H4 (cell line): ENCODE measurements at regions not wholly inside any gene's neighbourhood (a gene's known extent, or its start where the extent isn't known, plus 50 kb on each side); places are given as distances from the start of the nearest gene placed in this dataset.
"Not testable (repeated sequence)": the region's sequence is repeated elsewhere in the genome, so short reads cannot be mapped to it uniquely, and the experiment has no call there.

Experiments used
- DNase-seq: peaks from one replicate; pipeline ENCODE4 v3.0.0-alpha.2; 2015; ENCODE audit warnings: low spot score

DNA sequence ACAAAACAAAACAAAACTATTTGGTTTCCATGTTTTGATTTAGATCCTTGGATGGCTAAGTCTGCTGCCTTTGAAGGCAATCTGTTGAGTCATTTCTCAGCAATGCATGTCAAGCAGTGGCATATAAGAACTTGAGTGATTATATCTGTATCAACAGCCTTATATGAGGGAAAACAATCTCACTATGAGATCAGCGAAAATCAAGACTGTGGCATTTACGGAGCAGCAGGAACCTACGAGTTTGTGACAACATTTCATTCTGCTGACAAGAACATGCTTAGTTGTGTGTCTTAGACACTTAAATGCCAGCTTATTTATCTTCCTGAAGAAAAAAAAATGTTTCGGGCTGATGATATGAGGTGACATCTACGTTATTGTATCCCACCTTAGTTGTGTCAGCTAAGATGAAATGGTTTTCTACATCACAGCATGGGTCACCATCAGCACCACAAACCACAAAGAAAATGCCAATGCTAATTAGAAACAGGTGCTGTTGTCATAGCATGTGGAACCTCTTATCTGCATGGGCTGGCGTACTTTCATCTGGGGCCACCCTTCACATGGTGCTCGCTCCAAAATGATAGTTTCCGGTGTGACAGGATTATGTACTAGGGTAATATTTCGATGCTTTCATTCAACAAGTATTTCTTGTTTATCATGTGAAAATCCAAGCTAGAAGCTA is 1085.5 kb downstream of the SORCS1 start:
- DNase-seq, result peak; percentile 45

DNA sequence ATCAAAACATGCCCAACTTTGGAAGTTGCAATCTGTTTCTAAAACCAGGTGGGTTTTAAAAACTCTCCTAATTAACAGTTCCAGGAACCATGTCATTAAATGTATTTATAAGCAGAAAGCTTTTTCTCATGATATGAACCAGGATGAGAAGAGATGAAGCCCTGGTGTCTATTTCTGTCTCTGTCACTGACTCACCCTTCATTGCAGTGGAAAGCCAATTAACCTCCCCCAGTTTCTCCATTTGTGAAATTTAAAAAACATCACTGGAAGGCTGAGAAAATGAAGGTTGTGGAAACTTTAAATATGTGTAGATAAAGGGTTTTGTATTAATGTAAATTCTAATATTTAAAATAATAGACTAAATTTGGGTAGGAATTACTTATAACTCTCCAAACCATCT is 1088.0 kb downstream of the SORCS1 start:
- DNase-seq, result no peak

DNA sequence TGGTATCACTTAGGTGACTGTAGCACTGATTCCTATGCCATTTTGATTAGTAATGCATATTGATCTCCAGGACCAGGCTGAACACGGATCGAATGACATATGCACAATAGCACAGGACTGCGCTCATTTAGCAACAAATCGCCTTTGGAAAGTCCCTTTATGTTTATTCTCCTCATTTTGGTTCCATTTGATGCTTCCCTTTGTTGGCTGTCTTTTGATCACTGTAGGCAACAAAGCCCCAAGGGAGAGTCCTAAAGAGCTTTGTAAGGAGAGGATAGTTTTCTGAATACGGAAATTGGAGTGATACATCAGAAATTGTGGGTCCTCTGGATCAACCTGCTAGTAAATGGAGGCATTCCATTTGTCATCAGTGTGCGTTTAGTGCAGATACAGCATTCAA is 1111.4 kb downstream of the SORCS1 start:
- DNase-seq, result no peak

DNA sequence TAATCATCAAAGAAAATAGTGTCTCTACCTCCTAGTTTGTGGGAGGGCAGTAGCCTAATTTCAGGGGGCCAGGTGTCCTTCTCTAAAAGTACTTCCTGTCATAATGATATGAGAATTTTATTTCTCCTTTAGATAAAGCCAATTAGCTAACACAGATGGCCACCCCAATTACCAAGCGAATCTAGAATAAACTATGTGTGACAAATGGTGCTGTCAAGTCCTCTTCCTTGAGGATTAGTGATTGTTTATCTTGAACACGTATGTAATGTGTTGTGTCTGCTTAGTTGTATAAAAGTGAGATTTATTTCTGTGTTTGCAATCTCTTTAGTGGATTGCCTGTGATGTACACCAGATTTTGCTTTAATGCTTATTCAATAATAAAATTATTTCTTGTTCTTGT is 1120.0 kb downstream of the SORCS1 start:
- DNase-seq, result no peak

DNA sequence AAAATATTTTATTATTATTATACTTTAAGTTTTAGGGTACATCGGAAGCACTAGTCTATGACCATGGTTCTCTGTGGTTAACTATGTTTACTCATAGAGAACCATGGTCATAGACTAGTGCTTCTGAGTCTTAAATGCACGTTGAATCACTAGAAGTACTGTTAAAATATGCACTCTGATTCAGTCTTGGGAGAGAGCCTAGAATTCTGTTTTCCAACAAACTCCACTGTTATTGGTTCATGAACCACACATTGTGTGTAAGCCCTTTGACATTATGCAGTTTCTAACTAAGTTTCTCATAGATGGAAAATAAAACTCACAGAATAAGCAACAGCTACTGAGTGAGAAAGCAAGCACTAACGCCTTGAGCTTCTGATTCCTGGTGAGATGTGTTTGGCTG is 1120.6 kb downstream of the SORCS1 start:
- peak; percentile 54 for DNase-seq

DNA sequence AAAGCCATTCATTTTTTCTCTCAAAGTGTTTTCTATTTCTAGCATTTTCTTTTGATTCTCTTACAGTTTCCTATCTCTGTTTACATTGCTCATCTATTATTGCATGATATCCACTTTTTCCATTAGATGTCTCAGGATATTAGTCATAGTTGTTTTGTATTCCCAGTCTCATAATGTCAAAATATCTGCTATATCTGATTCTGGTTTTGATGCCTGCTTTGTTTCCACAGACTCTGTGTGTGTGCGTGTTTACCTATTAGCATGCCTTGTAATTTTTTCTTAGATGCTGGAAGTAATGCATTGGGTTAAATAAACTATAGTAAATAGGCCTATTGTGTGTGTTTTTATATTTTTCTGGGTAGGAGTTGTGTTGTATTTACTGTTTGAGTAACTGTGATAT is 1126.3 kb downstream of the SORCS1 start:
- no peak for DNase-seq

DNA sequence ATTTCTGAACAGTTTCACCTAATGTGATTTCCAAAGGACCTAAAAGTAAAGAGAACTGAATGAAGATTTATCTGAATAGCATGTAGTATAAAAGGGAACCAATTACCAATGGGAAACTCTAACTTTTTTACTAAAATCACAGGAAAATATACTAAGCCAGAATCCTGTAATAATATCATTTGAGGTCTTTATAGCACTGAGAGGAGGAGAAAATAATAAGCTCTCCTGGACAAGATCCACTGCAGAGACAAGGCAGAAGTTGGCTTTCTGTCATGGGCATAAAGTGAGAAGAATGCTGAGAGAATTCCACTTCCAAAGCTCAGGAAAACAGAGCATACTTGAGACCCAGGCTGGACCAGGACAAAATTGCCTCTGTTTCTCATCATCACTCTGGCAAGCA is 1131.4 kb downstream of the SORCS1 start:
- DNase-seq, result no peak

DNA sequence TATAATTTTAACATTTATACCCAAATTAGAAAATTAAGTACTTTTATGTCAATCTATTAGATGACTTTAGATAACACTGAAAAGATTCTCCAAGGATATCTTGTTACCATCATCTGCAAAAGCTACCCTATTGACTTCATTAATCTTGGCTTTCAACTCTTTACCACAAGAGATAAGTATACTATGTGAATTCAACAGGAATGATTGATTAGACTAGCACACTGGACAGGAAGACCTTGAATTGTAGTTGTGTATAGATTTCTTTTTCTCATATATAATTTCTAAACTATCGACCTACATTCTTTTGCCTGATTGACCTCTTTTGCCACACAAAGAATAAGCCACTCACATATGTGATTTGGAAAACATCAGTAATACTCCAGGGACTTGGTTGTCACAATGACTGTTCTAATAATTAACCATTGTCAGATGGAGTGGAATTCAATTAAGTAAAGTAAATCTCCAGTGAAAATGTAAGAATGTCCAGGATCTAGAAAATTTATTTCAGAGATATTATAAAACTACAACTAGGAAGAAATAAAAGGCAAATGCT is 1132.0 kb downstream of the SORCS1 start:
- DNase-seq, result no peak

DNA sequence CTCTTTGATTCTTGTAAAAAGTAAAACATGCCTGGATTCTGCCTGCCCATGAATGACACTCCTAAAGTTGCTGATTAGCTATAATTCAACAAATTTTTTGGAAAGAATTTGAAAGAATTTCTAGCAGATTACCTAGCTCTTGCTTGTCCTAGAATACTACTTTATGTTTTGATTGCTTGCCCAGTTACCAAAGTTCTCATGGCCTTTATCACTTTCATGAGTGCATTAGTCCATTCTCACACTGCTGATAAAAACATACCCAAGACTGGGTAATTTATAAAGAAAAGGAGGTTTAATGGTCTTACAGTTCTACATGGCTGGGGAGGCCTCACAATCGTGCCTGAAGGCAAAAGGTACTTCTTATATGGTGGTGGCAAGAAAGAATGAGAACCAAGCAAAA is 1137.3 kb downstream of the SORCS1 start:
- DNase-seq, result no peak

DNA sequence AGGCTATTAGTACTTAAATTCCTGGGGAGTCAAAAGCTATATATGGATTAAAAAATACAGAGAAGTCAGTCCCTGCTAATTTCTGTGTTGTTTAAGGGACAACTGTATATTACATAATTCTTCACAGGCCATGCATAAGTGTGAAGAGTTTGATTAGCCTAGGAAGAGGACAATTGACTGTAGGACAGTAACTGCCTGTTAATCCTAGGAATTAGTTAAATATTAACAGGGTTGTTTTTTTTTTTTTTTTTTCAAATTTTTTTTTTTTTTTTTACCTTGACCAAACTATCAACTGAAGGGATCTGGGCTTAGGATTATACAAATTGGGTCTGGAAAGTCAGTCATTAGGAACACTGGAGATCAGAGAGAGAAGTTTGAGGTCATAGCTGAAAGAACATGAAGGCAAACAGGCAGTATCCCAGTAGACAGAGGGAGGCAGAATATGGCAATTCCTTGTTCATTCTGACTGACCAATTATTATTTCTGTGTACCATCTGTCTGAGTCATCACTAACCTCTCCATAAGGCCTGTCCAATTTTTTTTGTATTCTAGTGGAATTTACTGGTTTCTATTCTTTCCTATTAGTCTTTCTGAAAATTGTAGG is 1139.2 kb downstream of the SORCS1 start:
- no peak for DNase-seq

DNA sequence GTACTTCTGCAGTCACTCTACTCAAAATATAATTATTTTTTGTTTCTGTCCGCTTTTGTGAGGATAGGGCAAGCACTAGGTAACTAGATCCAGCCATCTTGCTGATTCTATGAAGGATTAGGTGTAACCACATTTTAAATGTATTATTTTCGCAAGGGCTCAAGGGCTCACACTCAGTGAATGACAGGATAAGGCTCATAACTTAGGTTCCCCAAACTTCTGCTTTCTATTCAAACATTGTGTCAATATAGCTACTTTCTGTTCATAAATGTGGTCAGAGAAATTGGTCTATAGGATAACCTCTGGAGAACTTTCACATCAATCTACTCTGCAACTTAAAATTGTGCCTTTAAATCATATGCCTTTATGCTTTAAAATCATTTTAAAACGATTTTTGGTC is 1141.2 kb downstream of the SORCS1 start:
- no peak for DNase-seq

DNA sequence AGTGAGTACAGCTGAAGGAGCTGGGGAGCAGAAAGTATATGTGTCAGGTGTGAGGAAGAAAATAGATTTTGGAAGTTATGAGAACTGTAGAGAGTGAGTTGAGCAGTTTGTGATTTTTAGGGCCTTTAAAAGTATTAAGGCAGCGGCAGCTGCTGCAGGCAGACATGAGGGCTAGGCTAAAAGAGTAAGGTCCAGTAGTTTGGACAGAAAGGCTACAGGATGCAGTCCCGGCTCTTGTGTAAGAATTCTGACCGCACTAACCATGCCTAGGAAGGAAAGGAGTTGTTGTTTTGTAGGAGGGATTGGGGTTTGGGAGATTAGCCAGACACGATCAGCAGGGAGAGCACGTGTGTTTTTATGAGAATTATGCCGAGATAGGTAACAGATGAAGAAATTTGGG is 1144.9 kb downstream of the SORCS1 start:
- DNase-seq, result not testable (repeated sequence)

DNA sequence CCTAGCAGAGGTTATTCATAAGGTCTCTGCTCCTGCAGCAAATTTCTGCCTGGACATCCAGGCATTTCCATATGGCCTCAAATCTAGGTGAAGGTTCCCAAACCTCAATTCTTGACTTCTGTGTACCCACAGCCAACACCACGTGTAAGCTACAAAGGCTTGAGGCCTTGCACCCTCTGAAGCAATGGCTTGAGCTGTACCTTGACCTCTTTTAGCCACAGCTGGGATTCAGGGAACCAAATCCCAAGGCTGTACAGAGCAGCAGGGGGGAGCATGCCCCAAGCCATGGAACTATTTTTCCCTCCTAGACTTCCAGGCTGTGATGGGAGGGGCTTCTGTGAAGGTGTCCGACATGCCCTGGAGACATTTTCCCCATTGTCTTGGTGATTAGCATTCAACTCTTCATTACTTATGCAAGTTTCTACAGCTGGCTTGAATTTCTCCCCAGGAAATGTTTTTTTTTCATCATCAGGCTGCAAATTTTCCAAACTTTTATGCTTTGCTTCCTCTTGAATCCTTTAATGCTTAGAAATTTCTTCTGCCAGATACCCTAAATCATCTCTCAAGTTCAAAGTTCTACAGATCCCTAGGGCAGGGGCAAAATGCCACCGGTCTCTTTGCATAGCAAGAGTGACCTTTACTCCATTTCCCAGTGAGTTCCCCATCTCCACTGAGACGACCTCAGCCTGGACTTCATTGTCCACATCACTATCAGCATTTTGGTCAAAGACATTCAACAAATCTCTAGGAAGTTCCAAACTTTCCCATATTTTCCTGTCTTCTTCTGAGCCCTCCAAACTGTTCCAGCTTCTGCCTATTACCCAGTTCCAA is 1148.9 kb downstream of the SORCS1 start:
- not testable (repeated sequence) for DNase-seq

DNA sequence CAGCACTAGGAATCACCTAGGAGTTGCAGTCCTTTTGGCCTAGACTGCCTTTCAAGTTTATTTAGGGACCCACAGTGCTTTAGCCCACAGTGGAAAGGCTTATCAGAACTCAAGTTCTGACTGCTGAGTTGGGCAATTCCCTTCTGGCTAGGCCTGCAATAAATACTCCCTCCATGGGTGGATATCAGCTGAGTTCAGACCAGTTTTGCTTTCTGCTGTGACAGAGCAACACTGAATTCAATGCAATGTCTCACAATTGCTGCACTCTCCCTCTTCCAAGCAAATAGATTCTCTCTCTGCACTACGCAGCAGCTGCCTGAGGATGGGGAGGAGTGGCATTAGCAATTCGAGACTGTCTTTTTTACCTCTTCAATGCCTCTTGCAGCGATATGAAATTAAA is 1153.3 kb downstream of the SORCS1 start:
- no peak for DNase-seq

DNA sequence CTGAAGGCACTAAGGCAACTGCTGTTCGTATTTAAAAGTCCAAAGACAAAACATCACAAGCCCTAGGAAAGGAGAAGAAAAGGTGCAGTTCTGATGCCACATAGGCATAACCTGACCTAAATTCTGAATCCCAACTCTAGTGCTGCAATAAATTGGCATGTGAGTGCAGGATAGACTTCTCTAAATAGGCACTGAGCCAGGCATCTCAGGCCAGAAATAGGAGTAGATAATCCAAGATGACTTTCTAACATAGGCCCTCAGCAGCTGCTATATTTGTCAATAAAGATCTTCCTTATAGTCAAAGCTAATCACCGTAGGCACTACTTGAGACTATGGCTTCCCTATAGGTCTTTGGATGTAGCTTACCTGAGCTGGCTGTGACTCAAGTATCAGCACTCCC is 1163.8 kb downstream of the SORCS1 start:
- no peak for DNase-seq

DNA sequence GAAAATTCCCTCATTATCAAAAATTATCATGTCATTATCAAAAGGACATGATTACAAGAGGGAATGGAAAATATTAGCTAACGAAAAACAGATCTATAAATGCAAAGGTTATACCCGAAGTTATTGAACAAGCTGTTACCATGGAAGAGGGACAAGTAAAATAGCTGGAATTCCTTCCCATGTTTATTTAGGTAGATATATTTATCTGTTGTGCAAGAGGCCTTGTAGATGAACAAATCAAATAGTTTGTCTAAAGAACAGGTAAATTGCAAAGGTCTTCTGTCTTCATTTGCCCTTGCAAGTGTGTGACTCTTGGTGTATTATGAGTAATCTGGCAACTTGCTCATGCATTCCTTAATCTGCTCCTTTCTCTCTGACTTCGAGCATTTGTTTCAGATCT is 1170.9 kb downstream of the SORCS1 start:
- DNase-seq, result no peak

DNA sequence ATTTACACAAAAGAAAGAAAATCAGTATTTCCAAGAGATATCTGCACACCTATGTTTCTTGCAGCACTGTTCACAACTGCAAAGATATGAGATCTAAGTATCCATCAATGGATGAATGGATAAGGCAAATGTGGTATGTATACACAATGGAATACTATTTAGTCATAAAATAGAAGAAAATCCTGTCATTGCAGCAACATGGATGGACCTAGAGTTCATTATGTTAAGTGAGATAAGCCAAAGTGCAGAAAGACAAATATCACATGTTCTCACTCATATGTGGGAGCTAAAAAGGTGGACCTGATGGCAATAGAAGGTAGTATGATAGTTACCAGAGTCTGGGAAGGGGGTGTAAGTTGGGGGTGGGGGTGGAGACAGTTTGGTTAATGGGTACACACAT is 1171.6 kb downstream of the SORCS1 start:
- no peak for DNase-seq

DNA sequence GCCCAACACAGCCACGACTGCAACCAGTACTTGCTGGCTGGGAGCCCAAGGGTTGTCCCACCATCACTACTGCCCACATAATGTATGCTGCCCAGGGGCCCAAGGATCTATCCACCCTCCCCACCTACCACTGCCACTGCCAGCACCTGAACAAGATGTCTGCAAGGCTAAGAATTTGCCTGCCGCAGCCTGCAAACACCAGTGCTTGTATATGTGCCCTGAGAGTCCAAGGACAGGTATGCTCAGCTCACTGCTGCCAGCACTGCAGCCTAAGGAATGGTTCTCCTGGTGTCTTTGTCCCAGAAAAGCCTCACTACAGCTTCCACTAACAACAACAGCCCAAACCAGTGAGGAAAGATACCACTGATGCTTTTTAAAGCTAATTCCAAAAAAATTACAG is 1174.0 kb downstream of the SORCS1 start:
- no peak for DNase-seq

DNA sequence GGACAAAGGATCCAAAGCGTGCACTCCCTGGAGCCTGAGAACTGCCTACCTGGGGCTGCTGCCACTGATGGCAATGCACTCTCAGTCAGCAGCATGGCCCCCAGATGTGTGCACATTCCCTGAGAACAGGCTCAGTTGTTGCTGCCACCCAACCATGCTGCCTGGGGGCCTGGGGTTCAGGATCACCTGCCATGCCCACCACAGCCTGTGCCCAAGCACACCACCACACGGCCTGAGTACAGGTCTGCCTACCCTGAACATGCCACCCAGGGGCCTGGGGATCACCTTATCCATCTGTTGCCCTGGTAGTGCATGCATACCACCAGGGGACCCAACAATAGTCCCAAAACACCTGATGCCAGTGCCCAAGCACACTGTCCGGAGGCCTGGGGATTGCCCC is 1174.5 kb downstream of the SORCS1 start:
- DNase-seq, result no peak

DNA sequence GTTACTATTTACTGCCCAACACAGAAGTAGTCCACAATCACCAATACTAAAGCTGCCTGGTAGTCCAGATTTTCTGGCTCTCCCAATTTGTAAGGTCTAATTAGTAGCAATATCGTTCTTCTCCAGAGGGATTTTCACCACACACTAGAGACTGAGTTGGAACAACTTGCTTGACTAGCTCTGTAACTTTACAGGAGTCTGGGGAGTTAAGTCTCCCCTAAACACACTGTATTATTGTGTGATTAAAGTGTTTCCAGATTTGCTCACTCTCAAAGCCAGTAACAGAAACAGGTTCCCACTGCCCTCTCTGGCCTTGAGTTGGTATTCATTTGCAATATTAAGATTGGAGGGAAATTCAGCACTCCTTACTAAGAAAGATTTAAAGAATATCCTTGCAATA is 1175.7 kb downstream of the SORCS1 start:
- DNase-seq, result no peak

DNA sequence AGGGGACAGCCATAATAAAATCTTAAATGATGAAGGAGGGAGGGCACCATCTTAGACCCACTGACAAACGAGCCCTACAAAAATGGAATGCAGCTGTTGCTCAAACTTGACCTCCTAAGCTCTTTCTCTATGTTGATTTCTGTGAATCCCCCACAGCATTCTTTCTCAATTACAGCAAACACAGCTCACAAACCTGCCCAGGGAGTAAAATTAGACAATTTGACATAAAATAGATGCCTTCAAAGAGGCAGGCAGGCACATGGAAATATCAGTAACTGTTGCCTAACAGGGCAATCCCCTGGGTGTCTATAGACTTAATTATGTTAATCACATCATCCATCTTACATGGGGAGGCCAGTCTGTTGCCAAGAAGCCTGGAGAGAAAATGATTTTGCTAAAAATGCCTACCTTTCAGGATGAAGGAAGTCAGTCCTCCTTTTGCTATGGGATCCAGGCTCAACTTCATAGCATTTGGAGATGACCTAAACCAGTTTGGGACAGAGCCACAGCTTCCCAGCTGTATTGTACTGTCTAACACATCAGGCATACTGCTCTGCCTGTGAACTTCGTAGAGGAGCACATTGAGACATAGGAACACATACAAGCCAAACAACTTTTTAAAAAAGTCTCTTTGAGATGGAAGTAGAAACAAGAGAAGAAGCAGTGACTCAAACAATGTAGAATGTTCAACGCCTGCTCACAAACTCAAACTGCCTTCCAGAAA is 1177.4 kb downstream of the SORCS1 start:
- DNase-seq, result no peak

DNA sequence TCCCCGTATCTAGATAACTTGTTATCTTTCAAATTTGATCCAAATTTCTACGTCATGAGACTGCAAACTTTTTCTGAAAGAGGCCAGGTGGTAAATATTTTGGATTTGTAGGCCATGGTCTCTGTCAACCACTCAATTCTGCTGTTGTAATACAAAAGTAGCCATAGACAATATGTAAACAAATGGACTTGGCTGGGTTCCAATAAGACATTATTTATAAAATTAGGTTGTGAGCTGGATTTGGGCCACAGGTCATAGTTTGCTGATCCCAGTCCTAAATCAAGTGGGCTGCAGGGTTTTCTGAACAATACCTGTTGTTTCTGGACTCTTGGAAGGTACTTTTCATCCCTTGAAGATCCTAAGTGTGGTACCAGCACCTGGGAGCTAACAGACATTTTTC is 1178.0 kb downstream of the SORCS1 start:
- DNase-seq, result no peak
